Stimulated activated CD4-positive, alpha-beta T cell treated with anti-CD3 and anti-CD28 coated beads, TNF-alpha, amount 100 ng/mL, for 24 hours (primary cell): ENCODE measurements at regions not wholly inside any gene's neighbourhood (a gene's known extent, or its start where the extent isn't known, plus 50 kb on each side); places are given as distances from the start of the nearest gene placed in this dataset.

Experiments
- DNase-seq, 3 experiments: peaks; one replicate each; pipeline ENCODE4 v3.0.0-alpha.2; 2020; ENCODE audit warnings: low read depth in 3 of 3

GRCh38 chr12:132393991-132394949 lies 64.9 kb upstream of the GALNT9 start:
- DNase-seq: peak in 1 of 3 experiments; percentile 11

- no peak for DNase-seq
Measured at GRCh38 chr12:132393245-132393795, 63.9 kb upstream of the GALNT9 start.

DNA sequence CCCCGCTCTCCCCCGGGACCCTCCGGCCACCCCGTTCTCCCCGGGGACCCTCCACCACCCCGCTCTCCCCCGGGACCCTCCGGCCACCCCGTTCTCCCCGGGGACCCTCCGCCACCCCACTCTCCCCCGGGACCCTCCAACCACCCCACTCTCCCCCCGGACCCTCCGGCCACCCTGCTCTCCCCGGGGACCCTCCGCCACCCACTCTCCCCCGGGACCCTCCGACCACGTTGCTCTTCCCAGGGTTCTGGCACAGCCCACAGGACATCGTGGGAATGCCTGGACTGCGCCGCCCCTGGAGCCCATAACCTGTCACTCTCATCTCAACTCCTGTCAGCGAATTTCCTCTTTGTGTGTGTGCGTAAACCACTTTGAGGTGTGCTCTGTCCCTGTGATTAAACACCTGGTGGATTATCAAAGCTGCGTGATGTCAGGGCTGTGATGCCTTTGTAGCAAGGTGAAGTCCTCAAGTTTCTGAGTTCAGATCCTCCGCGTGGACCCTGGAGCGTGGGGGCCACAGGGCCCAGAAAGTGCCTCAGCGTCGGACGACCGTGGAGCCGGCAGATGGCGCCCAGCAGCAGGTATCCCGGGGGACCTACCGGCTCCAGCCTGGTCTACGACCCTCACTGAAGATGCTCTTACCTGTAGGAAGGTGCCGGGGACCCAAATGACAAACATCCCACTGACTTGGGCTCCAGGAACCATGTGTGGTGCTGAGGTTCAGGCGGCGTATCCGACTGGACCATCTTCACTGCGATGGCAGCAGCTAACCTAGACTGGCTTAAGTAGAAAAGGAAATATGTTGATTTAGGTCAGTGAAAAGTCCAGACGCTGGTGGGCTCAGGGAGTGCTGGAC lies 63.2 kb upstream of the GALNT9 start:
- no peak for DNase-seq

GRCh38 chr12:132391326-132392041 lies 62.1 kb upstream of the GALNT9 start:
- DNase-seq: no peak

DNA sequence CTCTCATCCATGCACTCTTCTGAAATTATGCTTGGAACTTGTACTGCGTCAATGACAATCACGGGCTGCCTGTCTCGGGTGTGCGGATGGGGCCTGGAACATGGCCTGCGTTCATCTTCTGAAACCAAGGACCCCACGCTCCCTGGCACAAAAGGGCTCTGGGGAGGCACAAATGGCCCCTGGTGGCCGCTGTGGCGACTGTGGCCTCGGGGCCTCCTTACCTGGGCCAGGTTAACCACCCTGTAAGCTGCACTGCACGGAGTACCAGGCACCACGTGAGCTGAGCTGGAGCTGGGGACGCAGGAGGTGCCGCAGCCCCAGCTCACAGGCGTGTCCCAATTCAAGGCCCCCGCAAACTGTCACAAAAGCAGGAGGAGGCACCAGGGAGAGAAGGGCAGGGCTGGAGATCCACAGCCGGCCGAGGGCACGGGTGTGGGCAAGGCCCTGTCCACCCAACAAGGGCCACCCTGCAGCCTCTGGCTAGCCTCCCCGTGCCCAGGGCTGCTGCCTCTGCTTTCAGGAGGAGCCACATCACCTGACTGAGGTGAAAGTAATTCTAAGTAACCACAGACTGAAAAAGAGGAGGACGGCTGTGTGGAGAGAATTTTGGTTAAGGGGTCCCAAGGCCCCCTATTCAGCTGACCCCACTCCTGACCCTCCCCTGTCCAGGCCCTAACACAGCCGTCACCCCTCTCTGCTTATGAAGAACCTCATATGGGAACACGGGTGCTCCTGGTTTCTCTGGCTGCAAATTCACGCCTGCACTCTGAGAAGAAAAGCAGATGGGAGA lies 61.1 kb upstream of the GALNT9 start:
- DNase-seq: no peak

GRCh38 chr12:132389526-132390286 lies 60.3 kb upstream of the GALNT9 start:
- no peak for DNase-seq

DNA sequence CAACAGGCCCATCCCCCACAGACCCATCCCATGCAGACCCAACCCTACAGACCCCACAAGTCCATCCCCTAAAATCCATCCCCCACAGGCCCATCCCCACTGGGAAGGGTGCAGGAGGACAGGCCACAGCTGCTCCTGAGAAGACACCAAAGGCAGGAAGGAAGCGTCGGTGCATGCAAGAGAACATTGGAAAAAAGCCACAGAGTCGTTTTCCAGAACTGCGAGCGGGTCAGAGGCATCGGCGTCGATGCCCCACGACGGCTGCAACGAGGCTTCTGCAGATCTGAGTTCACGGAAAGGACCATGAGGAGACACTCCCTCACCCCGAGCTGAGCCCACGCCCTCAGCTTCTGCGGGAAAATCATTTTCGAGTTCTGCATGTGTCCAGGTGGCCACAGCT lies 59.6 kb upstream of the GALNT9 start:
- no peak for DNase-seq

- DNase-seq: no peak
Measured at GRCh38 chr12:132388379-132389015, 59.1 kb upstream of the GALNT9 start.

DNA sequence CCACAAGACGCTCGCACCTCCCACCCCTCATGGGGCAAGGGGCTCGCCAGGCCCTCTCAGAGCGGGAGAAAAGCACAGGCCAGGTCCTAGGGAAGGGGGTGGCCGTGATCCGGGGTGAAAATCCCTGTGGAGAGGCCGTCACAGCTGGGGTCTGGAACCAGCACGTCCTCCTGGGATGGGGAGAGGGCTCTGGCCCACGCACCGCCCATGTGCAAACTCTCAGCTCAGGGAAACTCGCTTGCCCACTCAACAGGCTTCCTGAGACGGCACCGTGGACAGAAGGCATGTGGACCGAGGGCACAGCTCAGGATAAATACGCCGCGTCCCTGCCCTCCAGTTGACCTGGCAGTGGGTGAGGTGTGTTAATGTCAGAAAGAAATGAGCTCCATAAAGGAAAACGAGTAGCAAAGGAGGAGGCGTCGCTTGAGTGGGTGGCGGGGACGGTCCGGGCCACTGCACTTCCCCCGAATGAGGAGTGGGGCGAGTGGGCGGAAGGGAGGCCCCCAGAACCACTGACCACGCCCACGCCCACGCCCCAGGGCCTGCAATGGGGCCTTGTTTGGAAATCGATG lies 57.6 kb upstream of the GALNT9 start:
- DNase-seq: no peak

- no peak for DNase-seq
Measured at GRCh38 chr12:132385923-132386751, 56.7 kb upstream of the GALNT9 start.

GRCh38 chr12:132384916-132385774 lies 55.8 kb upstream of the GALNT9 start:
- no peak for DNase-seq

- DNase-seq: no peak
Measured at GRCh38 chr12:132380641-132381040, 51.3 kb upstream of the GALNT9 start.

DNA sequence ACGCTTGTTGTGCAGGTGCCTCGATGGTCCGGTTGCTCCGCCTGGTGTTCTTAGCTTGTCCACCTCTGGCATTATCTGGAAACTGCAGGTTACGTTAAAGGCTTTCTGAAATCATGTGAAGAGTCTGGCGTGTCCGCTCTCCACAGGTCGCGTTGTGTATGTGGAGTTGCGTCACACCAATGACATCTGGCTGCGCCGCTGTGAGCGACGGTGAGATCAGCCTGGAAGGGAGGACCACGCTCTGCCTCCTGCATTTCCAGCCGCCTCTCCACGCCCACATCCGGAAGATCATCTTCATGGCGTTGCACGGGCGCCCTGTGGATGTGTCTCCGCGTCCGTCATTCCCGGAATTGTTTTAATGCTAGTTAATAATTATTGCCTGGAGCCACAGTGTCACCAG lies 50.6 kb upstream of the GALNT9 start:
- DNase-seq: no peak

DNA sequence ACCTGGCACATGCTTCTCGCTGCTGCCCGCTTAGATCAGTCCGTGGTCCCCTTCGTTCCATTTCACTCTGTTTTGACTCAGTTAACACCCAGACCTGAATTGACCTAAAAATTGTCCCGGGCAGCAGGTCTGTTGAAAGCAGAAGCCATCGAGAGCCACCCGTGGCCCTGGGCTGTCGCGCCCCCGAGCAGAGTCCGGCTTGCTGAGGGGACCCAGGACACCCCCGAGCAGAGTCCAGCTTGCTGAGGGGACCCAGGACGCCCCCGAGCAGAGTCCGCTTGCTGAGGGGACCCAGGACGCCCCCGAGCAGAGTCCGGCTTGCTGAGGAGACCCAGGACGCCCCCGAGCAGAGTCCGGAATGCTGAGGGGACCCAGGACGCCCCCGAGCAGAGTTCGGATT lies 50.2 kb upstream of the GALNT9 start:
- DNase-seq: no peak
